Panc1 (cell line): ENCODE measurements at regions not wholly inside any gene's neighbourhood (a gene's known extent, or its start where the extent isn't known, plus 50 kb on each side); places are given as distances from the start of the nearest gene placed in this dataset.

Source experiments
- ATAC-seq: fragments of 200-7000 bp; cut with Tn5 transposase; 2 replicates; pipeline ENCODE4 v1.9.1; 2020; ENCODE audit warnings: mild to moderate bottlenecking, moderate library complexity
- BruUV-seq: library from RNA; stranded (reverse); fragments of 400-500 nt; replicated peaks from 2 replicates; lab custom pipeline; 2021; lab: Mats Ljungman, UMichigan
- CTCF ChIA-PET: fragments of 300-600 bp; sonication (Branson Sonifier 250); formaldehyde crosslinking; loops from one replicate; lab custom pipeline; 2022; ENCODE audit warnings: antibody characterized with exemption; lab: Charles Lee
- POLR2A ChIA-PET: fragments of 300-600 bp; sonication (Branson Sonifier 250); formaldehyde crosslinking; loops from one replicate; lab custom pipeline; 2022; ENCODE audit warnings: antibody characterized with exemption; lab: Charles Lee
- DNase-seq: peaks from one replicate; pipeline ENCODE4 v3.0.0-alpha.2; 2010; ENCODE audit warnings: low read depth, low spot score
- H3K27ac ChIP-seq: 2 replicates; pipeline ENCODE4 v1.5.1; 2011; ENCODE audit warnings: mild to moderate bottlenecking, low read length, inconsistent platforms
- H3K27me3 ChIP-seq: fragments of 200-500 bp; sonication (Bioruptor generic); 2 replicates; pipeline ENCODE4 v1.6.0; 2014; ENCODE audit warnings: low read length, inconsistent platforms; ENCODE audit not compliant: control insufficient read depth, insufficient read depth
- H3K36me3 ChIP-seq: fragments of 200-500 bp; sonication (Bioruptor generic); 2 replicates; pipeline ENCODE4 v1.5.1; 2014; ENCODE audit warnings: inconsistent platforms, mild to moderate bottlenecking, low read length, moderate library complexity; ENCODE audit not compliant: control insufficient read depth, insufficient read depth
- H3K4me1 ChIP-seq: 2 replicates; pipeline ENCODE4 v1.5.1; 2011; ENCODE audit warnings: inconsistent platforms, mild to moderate bottlenecking, low read length, moderate library complexity; ENCODE audit not compliant: control insufficient read depth, insufficient read depth
- H3K4me3 ChIP-seq, 2 experiments: 2 replicates each; pipeline ENCODE4 v1.5.1; 2011 to 2012; ENCODE audit warnings: low read depth in 2 of 2, low read length in 2 of 2, mild to moderate bottlenecking in 2 of 2, inconsistent platforms in 1 of 2, moderate library complexity in 1 of 2
- H3K9me3 ChIP-seq: fragments of 200-500 bp; sonication (Bioruptor generic); 2 replicates; pipeline ENCODE4 v1.5.1; 2014; ENCODE audit warnings: low read depth, mild to moderate bottlenecking, inconsistent platforms, low read length, moderate library complexity; ENCODE audit not compliant: control insufficient read depth, insufficient read depth
- POLR2AphosphoS5 ChIP-seq: IDR thresholded peaks from 2 replicates; pipeline ENCODE4 v1.6.1; 2012; ENCODE audit warnings: mild to moderate bottlenecking, low read depth, low read length, moderate library complexity
- SIN3A ChIP-seq: IDR thresholded peaks from 2 replicates; pipeline ENCODE4 v1.6.1; 2012; ENCODE audit warnings: low read depth, mild to moderate bottlenecking, low read length, moderate library complexity, borderline replicate concordance; ENCODE audit not compliant: insufficient read depth
- TCF7L2 ChIP-seq: IDR thresholded peaks from 2 replicates; pipeline ENCODE4 v1.6.1; 2011; ENCODE audit warnings: mild to moderate bottlenecking, low read depth, low read length, inconsistent platforms
- in situ Hi-C: cut with HindIII; loops from 2 replicates; pipeline ENCODE4 v1.10.0; 2016; ENCODE audit warnings: low sequenced_read_pairs, low pct_unique_long_range_greater_than_20kb
- intact Hi-C: fragments of 100-400 bp; cut with micrococcal nuclease; formaldehyde crosslinking; loops from one replicate; pipeline ENCODE4 v1.10.0; 2022; ENCODE audit not compliant: unreplicated experiment
- TF ChIP-seq, protein P1 (sequence below): fragments of 450-650 bp; IDR thresholded peaks from 2 replicates; pipeline ENCODE4 v1.5.1; 2017; ENCODE audit warnings: mild to moderate bottlenecking
- TF ChIP-seq, protein P2 (sequence below), 2 experiments: IDR thresholded peaks; 2 replicates each; pipeline ENCODE4 v1.6.1; 2011 to 2012; ENCODE audit warnings: low read depth in 2 of 2, control low read depth in 1 of 2, low read length in 1 of 2, mild to moderate bottlenecking in 1 of 2, moderate library complexity in 1 of 2; ENCODE audit not compliant: insufficient read depth in 1 of 2

DNA sequence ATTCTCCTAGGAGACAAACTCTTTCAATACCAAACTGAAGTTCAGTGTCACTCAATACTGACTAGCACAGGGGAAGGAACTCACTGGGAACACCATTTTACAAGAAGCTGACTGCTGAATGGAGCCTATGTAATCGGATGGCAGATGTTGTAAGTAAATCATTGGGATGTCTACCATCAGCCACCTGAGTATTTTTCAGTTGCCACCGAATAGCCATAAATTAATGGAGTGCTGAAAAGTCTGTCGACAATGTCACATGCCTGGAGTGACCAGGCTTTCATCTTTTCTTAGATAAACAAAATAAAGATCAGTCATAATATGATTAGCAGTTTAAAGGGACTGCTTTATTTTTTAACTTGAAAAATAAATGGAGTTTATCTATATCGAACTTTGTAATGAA lies 145.9 kb upstream of the SEMA3E start:
- TF ChIP-seq, protein P1, sequence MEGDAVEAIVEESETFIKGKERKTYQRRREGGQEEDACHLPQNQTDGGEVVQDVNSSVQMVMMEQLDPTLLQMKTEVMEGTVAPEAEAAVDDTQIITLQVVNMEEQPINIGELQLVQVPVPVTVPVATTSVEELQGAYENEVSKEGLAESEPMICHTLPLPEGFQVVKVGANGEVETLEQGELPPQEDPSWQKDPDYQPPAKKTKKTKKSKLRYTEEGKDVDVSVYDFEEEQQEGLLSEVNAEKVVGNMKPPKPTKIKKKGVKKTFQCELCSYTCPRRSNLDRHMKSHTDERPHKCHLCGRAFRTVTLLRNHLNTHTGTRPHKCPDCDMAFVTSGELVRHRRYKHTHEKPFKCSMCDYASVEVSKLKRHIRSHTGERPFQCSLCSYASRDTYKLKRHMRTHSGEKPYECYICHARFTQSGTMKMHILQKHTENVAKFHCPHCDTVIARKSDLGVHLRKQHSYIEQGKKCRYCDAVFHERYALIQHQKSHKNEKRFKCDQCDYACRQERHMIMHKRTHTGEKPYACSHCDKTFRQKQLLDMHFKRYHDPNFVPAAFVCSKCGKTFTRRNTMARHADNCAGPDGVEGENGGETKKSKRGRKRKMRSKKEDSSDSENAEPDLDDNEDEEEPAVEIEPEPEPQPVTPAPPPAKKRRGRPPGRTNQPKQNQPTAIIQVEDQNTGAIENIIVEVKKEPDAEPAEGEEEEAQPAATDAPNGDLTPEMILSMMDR = no peak
- TF ChIP-seq POLR2AphosphoS5 = no peak
- 0 out of 2 replicates have a peak, but pooled peaks have one; percentile 44 for TF ChIP-seq TCF7L2
- no peak for TF ChIP-seq SIN3A
- TF ChIP-seq, protein P2, sequence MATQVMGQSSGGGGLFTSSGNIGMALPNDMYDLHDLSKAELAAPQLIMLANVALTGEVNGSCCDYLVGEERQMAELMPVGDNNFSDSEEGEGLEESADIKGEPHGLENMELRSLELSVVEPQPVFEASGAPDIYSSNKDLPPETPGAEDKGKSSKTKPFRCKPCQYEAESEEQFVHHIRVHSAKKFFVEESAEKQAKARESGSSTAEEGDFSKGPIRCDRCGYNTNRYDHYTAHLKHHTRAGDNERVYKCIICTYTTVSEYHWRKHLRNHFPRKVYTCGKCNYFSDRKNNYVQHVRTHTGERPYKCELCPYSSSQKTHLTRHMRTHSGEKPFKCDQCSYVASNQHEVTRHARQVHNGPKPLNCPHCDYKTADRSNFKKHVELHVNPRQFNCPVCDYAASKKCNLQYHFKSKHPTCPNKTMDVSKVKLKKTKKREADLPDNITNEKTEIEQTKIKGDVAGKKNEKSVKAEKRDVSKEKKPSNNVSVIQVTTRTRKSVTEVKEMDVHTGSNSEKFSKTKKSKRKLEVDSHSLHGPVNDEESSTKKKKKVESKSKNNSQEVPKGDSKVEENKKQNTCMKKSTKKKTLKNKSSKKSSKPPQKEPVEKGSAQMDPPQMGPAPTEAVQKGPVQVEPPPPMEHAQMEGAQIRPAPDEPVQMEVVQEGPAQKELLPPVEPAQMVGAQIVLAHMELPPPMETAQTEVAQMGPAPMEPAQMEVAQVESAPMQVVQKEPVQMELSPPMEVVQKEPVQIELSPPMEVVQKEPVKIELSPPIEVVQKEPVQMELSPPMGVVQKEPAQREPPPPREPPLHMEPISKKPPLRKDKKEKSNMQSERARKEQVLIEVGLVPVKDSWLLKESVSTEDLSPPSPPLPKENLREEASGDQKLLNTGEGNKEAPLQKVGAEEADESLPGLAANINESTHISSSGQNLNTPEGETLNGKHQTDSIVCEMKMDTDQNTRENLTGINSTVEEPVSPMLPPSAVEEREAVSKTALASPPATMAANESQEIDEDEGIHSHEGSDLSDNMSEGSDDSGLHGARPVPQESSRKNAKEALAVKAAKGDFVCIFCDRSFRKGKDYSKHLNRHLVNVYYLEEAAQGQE (IDR thresholded peaks at IDR 0.05; ENCODE audit: insufficient read depth in 1 of 2, low read depth in 2 of 2, low read length in 1 of 2) = no peak
- in situ Hi-C loops = no loop called here
- Histone ChIP-seq H3K9me3 (no peaks in the 10 kb centered on the region), H3K4me1 (no peaks in the 10 kb centered on the region), H3K4me3 (no peak overlapping the region), H3K36me3 (no peaks in the 10 kb centered on the region), H3K27ac (no peak overlapping the region), H3K27me3 (no peaks in the 10 kb centered on the region)
- CTCF ChIA-PET = no interaction called here
- POLR2A ChIA-PET = no interaction called here
- intact Hi-C loops = no loop called here
- DNase-seq (no peak), ATAC-seq (no peak)
- BruUV-seq = no TSS peak

GRCh38 chr7:83793558-83793957 lies 144.6 kb upstream of the SEMA3E start:
- in situ Hi-C loops = no loop called here
- BruUV-seq = no TSS peak
- DNase-seq (no peak), ATAC-seq (no peak)
- H3K27me3 ChIP-seq = no peaks in the 10 kb centered on the region
- ChIA-PET CTCF (no interaction called here), POLR2A (no interaction called here)
- no peak for TF ChIP-seq SIN3A
- TF ChIP-seq POLR2AphosphoS5 = no peak
- no peak for TF ChIP-seq TCF7L2
- TF ChIP-seq, protein P2 (IDR thresholded peaks at IDR 0.05; ENCODE audit: insufficient read depth in 1 of 2, low read depth in 2 of 2, low read length in 1 of 2) = no peak
- TF ChIP-seq, protein P1 = no peak
- no peak overlapping the region for H3K27ac ChIP-seq
- no peaks in the 10 kb centered on the region for H3K36me3 ChIP-seq
- H3K4me1 ChIP-seq = no peaks in the 10 kb centered on the region
- intact Hi-C loops = no loop called here
- H3K4me3 ChIP-seq = no peak overlapping the region
- H3K9me3 ChIP-seq = no peaks in the 10 kb centered on the region
